HCT116 (cell line): ENCODE measurements at regions not wholly inside any gene's neighbourhood (a gene's known extent, or its start where the extent isn't known, plus 50 kb on each side); places are given as distances from the start of the nearest gene placed in this dataset.

Experiments
- ATAC-seq: fragments of 200-7000 bp; cut with Tn5 transposase; 2 replicates; pipeline ENCODE4 v1.9.1; 2020; ENCODE audit warnings: mild to moderate bottlenecking, moderate library complexity
- BruUV-seq: library from RNA; stranded (reverse); fragments of 400-500 nt; replicated peaks from 2 replicates; lab custom pipeline; 2021; lab: Mats Ljungman, UMichigan
- CTCF ChIA-PET: fragments of 300-600 bp; sonication (Branson Sonifier 250); formaldehyde crosslinking; loops from one replicate; lab custom pipeline; 2021; ENCODE audit warnings: antibody characterized with exemption; lab: Charles Lee
- POLR2A ChIA-PET: fragments of 300-600, 350-600 bp; sonication (Branson Sonifier 250); formaldehyde crosslinking; loops from one replicate; lab custom pipeline; 2021; ENCODE audit warnings: antibody characterized with exemption; lab: Charles Lee
- RAD21 ChIA-PET, 2 experiments: fragments of 300-600 bp; sonication (Branson Sonifier 250); formaldehyde crosslinking; loops; one replicate each; lab custom pipeline; 2023; ENCODE audit warnings: low total read pairs in 2 of 2; ENCODE audit not compliant: uncharacterized antibody in 2 of 2, unreplicated experiment in 2 of 2, low non-redundant PET in 1 of 2; lab: Charles Lee
- DNase-seq: peaks from one replicate; pipeline ENCODE4 v3.0.0-alpha.2; 2010; ENCODE audit warnings: low read depth, low spot score
- H2AFZ ChIP-seq: fragments of 200-600 bp; shearing (Covaris generic), sonication (generic); 2 replicates; pipeline ENCODE4 v1.6.1; 2017; ENCODE audit warnings: low read depth, mixed run types, mixed read lengths, antibody characterized with exemption, low read length; ENCODE audit not compliant: poor library complexity, severe bottlenecking
- H3K27ac ChIP-seq: 2 replicates; pipeline ENCODE4 v1.5.1; 2012; ENCODE audit warnings: low read depth, low read length
- H3K27me3 ChIP-seq: fragments of 200-600 bp; sonication (generic); 2 replicates; pipeline ENCODE4 v1.6.1; 2016; ENCODE audit warnings: mixed run types, low read length, mixed read lengths; ENCODE audit not compliant: insufficient read depth
- H3K36me3 ChIP-seq, 2 experiments: fragments of 200-500 bp in 1 of 2; fragments of 200-600 bp in 1 of 2; sonication (Bioruptor generic) in 1 of 2; sonication (generic) in 1 of 2; 2 replicates each; pipeline versions ENCODE4 v1.5.1 to v1.6.1; 2014 to 2016; ENCODE audit warnings: low read length in 2 of 2, inconsistent platforms in 1 of 2, mixed read lengths in 1 of 2, mixed run types in 1 of 2; ENCODE audit not compliant: insufficient read depth in 2 of 2, control insufficient read depth in 1 of 2
- H3K4me1 ChIP-seq, 2 experiments: fragments of 200-600 bp in 1 of 2; sonication (generic) in 1 of 2; 2 replicates each; pipeline versions ENCODE4 v1.5.1 to v1.6.1; 2012 to 2017; ENCODE audit warnings: low read length in 2 of 2, inconsistent platforms in 1 of 2, mild to moderate bottlenecking in 1 of 2, mixed read lengths in 1 of 2, mixed run types in 1 of 2, moderate library complexity in 1 of 2; ENCODE audit not compliant: insufficient read depth in 2 of 2, control insufficient read depth in 1 of 2
- H3K4me2 ChIP-seq: fragments of 200-600 bp; sonication (generic); 2 replicates; pipeline ENCODE4 v1.6.1; 2017; ENCODE audit warnings: mixed run types, low read length, mixed read lengths
- H3K4me3 ChIP-seq, 2 experiments: fragments of 200-600 bp in 1 of 2; sonication (generic) in 1 of 2; replicated peaks in 1 of 2; 2 replicates each; pipeline ENCODE4 v1.5.1; 2011 to 2016; ENCODE audit warnings: low read length in 2 of 2, control low read depth in 1 of 2, low read depth in 1 of 2, mild to moderate bottlenecking in 1 of 2, mixed read lengths in 1 of 2, mixed run types in 1 of 2
- H3K79me2 ChIP-seq: fragments of 200-600 bp; sonication (generic); 2 replicates; pipeline ENCODE4 v1.6.1; 2017; ENCODE audit warnings: mild to moderate bottlenecking, mixed run types, low read length, moderate library complexity, mixed read lengths; ENCODE audit not compliant: insufficient read depth
- H3K9ac ChIP-seq: fragments of 200-600 bp; sonication (generic); 2 replicates; pipeline ENCODE4 v1.6.1; 2016; ENCODE audit warnings: low read length, mixed read lengths
- H3K9me2 ChIP-seq: fragments of 200-600 bp; sonication (generic), shearing (Covaris generic); 2 replicates; pipeline ENCODE4 v1.6.1; 2017; ENCODE audit warnings: mixed run types, mild to moderate bottlenecking, moderate library complexity; ENCODE audit not compliant: insufficient read depth
- H3K9me3 ChIP-seq, 2 experiments: fragments of 200-500 bp in 1 of 2; fragments of 200-600 bp in 1 of 2; sonication (Bioruptor generic) in 1 of 2; sonication (generic) in 1 of 2; 2 replicates each; pipeline ENCODE4 v1.6.1; 2014 to 2017; ENCODE audit warnings: low read length in 2 of 2, mixed read lengths in 2 of 2, inconsistent platforms in 1 of 2, low read depth in 1 of 2, mild to moderate bottlenecking in 1 of 2, mixed run types in 1 of 2, moderate library complexity in 1 of 2; ENCODE audit not compliant: control insufficient read depth in 1 of 2, insufficient read depth in 1 of 2
- H4K20me1 ChIP-seq: fragments of 200-600 bp; sonication (generic), shearing (Covaris generic); 2 replicates; pipeline ENCODE4 v1.6.1; 2017; ENCODE audit warnings: mixed run types, mild to moderate bottlenecking, moderate library complexity; ENCODE audit not compliant: insufficient read depth
- CEBPB ChIP-seq: IDR thresholded peaks from 2 replicates; pipeline ENCODE4 v1.6.1; 2012; ENCODE audit warnings: low read depth
- CTCF ChIP-seq, 3 experiments: fragments of 200-600 bp in 1 of 3; sonication (generic) in 1 of 3; IDR thresholded peaks in 2 of 3; conservative IDR thresholded peaks in 1 of 3; 2 replicates each; pipeline ENCODE4 v1.5.1; 2012 to 2017; ENCODE audit warnings: low read depth in 2 of 3, low read length in 2 of 3, antibody characterized with exemption in 1 of 3, borderline replicate concordance in 1 of 3, control low read depth in 1 of 3, mild to moderate bottlenecking in 1 of 3, mixed read lengths in 1 of 3, mixed run types in 1 of 3, moderate library complexity in 1 of 3; ENCODE audit not compliant: insufficient read depth in 1 of 3
- EZH2phosphoT487 ChIP-seq: fragments of 200-600 bp; IDR thresholded peaks from 2 replicates; pipeline ENCODE4 v1.6.1; 2018; ENCODE audit warnings: antibody characterized with exemption, borderline replicate concordance
- FOSL1 ChIP-seq: IDR thresholded peaks from 2 replicates; pipeline ENCODE4 v1.6.1; 2012; ENCODE audit warnings: low read depth
- JUND ChIP-seq: IDR thresholded peaks from 2 replicates; pipeline ENCODE4 v1.6.1; 2012
- POLR2A ChIP-seq: IDR thresholded peaks from 2 replicates; pipeline ENCODE4 v1.7.0; 2011; ENCODE audit warnings: borderline replicate concordance; ENCODE audit not compliant: insufficient read depth, insufficient read length; ENCODE audit errors: extremely low read depth
- RAD21 ChIP-seq: IDR thresholded peaks from 2 replicates; pipeline ENCODE4 v1.6.1; 2012; ENCODE audit warnings: low read depth, mild to moderate bottlenecking
- REST ChIP-seq: IDR thresholded peaks from 2 replicates; pipeline ENCODE4 v1.6.1; 2012; ENCODE audit warnings: low read depth
- TCF7L2 ChIP-seq: IDR thresholded peaks from 2 replicates; pipeline ENCODE4 v1.7.0; 2011; ENCODE audit warnings: borderline replicate concordance, inconsistent platforms; ENCODE audit not compliant: insufficient read depth, insufficient read length; ENCODE audit errors: extremely low read depth
- ZBTB33 ChIP-seq: IDR thresholded peaks from 2 replicates; pipeline ENCODE4 v1.6.1; 2011; ENCODE audit warnings: mild to moderate bottlenecking, low read length, moderate library complexity; ENCODE audit not compliant: insufficient replicate concordance; ENCODE audit errors: extremely low read depth
- ZFX ChIP-seq: fragments of 450-650 bp; IDR thresholded peaks from 2 replicates; pipeline ENCODE4 v1.6.1; 2017
- ZNF274 ChIP-seq: fragments of 200-500 bp; sonication (Bioruptor generic); IDR thresholded peaks from 2 replicates; pipeline ENCODE4 v1.6.1; 2014; ENCODE audit warnings: mild to moderate bottlenecking, low read depth, low read length, inconsistent platforms
- intact Hi-C: fragments of 100-400 bp; cut with micrococcal nuclease; formaldehyde crosslinking; loops from 2 replicates; pipeline ENCODE4 v1.10.0; 2022

DNA sequence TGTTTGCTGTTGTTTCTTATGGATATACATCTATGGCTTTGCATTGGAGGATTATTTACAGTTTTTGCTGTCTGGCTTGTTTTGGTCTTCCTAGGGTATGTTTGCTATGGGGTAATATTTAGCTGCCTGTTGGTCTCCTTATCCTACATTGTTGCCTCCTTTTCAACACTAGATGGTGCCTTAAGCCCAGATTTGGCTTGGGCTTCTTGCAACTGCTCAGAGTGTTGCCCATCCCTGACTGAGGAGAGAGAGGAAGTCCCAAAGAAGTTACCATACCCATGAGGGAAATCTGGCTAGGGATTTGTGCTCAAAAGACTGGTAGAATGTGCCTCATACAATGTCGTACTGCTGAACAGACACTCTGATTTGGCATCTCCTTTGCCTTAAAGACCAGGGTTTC is 94.6 kb upstream of the MUCL1 start:
- peak; percentile 87 for TF ChIP-seq RAD21
- TF ChIP-seq CTCF (IDR thresholded peaks at IDR 0.05 in 2 of 3, conservative IDR thresholded peaks at IDR 0.05 in 1 of 3; ENCODE audit: borderline replicate concordance in 1 of 3, insufficient read depth in 1 of 3, low read depth in 2 of 3, low read length in 2 of 3) = peak; percentile 53 to 72 (median 64); a peak in 5 of 6 replicates
- TF ChIP-seq CEBPB = no peak
- ATAC-seq (peak; percentile 93), DNase-seq (peak; percentile 42)
- no TSS peak for BruUV-seq
- ChIA-PET RAD21 (interaction anchor here (0.7 to 1.2 kb wide), 5 partner anchors 58 to 201 kb away, joined by 3 to 5 read pairs (median 4); no protein-coding TSS in a partner anchor), POLR2A (interaction anchor here (1.3 kb wide), 1 partner anchor 57 kb away, joined by 3 read pairs; no protein-coding TSS in a partner anchor), CTCF (interaction anchor here (0.7 to 4.1 kb wide), 22 partner anchors 10 to 315 kb away, joined by 3 to 85 read pairs (median 4); partner anchors contain the start of gene MUCL1)
- Histone ChIP-seq H3K27me3 (peaks cover 36% of the 10 kb centered on the region), H3K9ac (no peak overlapping the region), H3K4me1 (no peaks in the 10 kb centered on the region), H3K9me3 (no peaks in the 10 kb centered on the region), H3K36me3 (no peaks in the 10 kb centered on the region), H3K4me2 (no peak overlapping the region), H4K20me1 (no peaks in the 10 kb centered on the region), H3K27ac (no peak overlapping the region), H3K79me2 (no peaks in the 10 kb centered on the region), H3K4me3 (no peak overlapping the region), H2AFZ (no peak overlapping the region), H3K9me2 (no peaks in the 10 kb centered on the region)
- intact Hi-C loops = loop anchor here (1.0 to 5.0 kb wide), 3 partner anchors 95 to 313 kb away; partner anchors contain the start of gene MUCL1

DNA sequence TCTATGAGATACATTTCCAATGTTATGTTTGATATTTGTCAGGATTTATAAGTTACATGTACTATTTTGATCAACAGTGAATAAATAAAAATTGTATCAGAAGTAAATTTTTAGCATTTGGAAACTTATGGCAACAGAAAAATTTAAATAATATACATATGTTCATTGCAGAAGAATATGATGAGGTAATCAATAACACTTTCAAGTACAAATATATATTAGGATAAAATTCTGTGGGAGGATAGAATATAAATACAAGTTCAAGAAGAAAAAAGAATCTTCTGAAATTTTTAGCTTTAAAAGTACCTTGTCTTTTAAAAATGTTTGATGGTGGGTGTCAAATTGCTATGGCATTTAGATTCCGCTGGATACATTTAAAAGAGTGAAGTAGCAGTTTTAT is 102.8 kb upstream of the MUCL1 start:
- H3K4me2 ChIP-seq = no peak overlapping the region
- H2AFZ ChIP-seq = no peak overlapping the region
- no peaks in the 10 kb centered on the region for H3K9me2 ChIP-seq
- DNase-seq (no peak), ATAC-seq (no peak)
- peaks cover 55% of the 10 kb centered on the region for H3K27me3 ChIP-seq
- no peak overlapping the region for H3K27ac ChIP-seq
- BruUV-seq = no TSS peak
- CTCF ChIA-PET = interaction anchor here (3.5 to 4.0 kb wide), 3 partner anchors 8 to 241 kb away, joined by 16 to 35 read pairs (median 21); no protein-coding TSS in a partner anchor
- H3K79me2 ChIP-seq = no peaks in the 10 kb centered on the region
- RAD21 ChIA-PET = no interaction called here
- H3K4me3 ChIP-seq = no peak overlapping the region
- no peaks in the 10 kb centered on the region for H3K9me3 ChIP-seq
- POLR2A ChIA-PET = no interaction called here
- no peaks in the 10 kb centered on the region for H3K4me1 ChIP-seq
- no peaks in the 10 kb centered on the region for H3K36me3 ChIP-seq
- H3K9ac ChIP-seq = no peak overlapping the region
- H4K20me1 ChIP-seq = no peaks in the 10 kb centered on the region
- intact Hi-C loops = no loop called here
- TF ChIP-seq ZNF274 (no peak), CEBPB (no peak), FOSL1 (no peak), EZH2phosphoT487 (no peak), ZBTB33 (no peak), ZFX (no peak), TCF7L2 (no peak), JUND (no peak), REST (no peak), POLR2A (no peak)
